T-cell (primary cell): ENCODE measurements at regions not wholly inside any gene's neighbourhood (a gene's known extent, or its start where the extent isn't known, plus 50 kb on each side); places are given as distances from the start of the nearest gene placed in this dataset.

Experiments
- ATAC-seq, 4 experiments: fragments of 200-7000 bp in 3 of 4; fragments of 150-1000 bp in 1 of 4; cut with Tn5 transposase; replicated peaks in 1 of 4; 1 replicate in 3 of 4; 2 replicates in 1 of 4; pipeline ENCODE4 v1.10.0; 2021; ENCODE audit warnings: moderate library complexity in 3 of 4, mild to moderate bottlenecking in 2 of 4, moderate number of reproducible peaks in 1 of 4
- CTCF ChIA-PET, 2 donors: fragments of 300-600 bp; sonication (Branson Sonifier 250); formaldehyde crosslinking; loops; one replicate each; lab custom pipeline; 2022; ENCODE audit warnings: antibody characterized with exemption in 2 of 2; lab: Charles Lee
- POLR2A ChIA-PET, 2 donors: fragments of 300-600 bp; sonication (Branson Sonifier 250); formaldehyde crosslinking; loops; one replicate each; lab custom pipeline; 2022; ENCODE audit warnings: antibody characterized with exemption in 2 of 2; lab: Charles Lee
- DNase-seq, 35 experiments: peaks; one replicate each; pipeline versions ENCODE4 v3.0.0 to v3.0.0-alpha.2; 2013 to 2023
- H3K27ac ChIP-seq: one replicate; pipeline ENCODE4 v1.5.1; 2013; ENCODE audit warnings: low read length
- H3K27me3 ChIP-seq, 2 experiments: replicated peaks in 1 of 2; 1 replicate in 1 of 2; 2 replicates in 1 of 2; pipeline versions ENCODE4 v1.6.1 to v1.7.0; 2013; ENCODE audit warnings: low read length in 1 of 2, mixed read lengths in 1 of 2; ENCODE audit not compliant: control insufficient read depth in 2 of 2, insufficient read depth in 2 of 2; ENCODE audit errors: extremely low read depth in 1 of 2
- H3K36me3 ChIP-seq, 2 donors: 1 replicate in 1 of 2; 2 replicates in 1 of 2; pipeline versions ENCODE4 v1.6.1 to v1.7.0; 2013; ENCODE audit warnings: low read length in 1 of 2; ENCODE audit not compliant: control insufficient read depth in 2 of 2, insufficient read depth in 1 of 2; ENCODE audit errors: extremely low read depth in 1 of 2
- H3K4me1 ChIP-seq, 2 experiments: 1 replicate in 1 of 2; 2 replicates in 1 of 2; pipeline versions ENCODE4 v1.6.1 to v1.7.0; 2013; ENCODE audit warnings: low read length in 2 of 2, mixed read lengths in 1 of 2; ENCODE audit not compliant: insufficient read depth in 2 of 2, control insufficient read depth in 1 of 2; ENCODE audit errors: extremely low read depth in 1 of 2
- H3K4me3 ChIP-seq, 2 donors: 1 replicate in 1 of 2; 2 replicates in 1 of 2; pipeline versions ENCODE4 v1.5.1 to v1.7.0; 2013; ENCODE audit warnings: mild to moderate bottlenecking in 2 of 2, low read length in 1 of 2, moderate library complexity in 1 of 2; ENCODE audit not compliant: control insufficient read depth in 1 of 2; ENCODE audit errors: extremely low read depth in 1 of 2
- H3K9me3 ChIP-seq: 2 replicates; pipeline ENCODE4 v1.7.0; 2013
- H3K27ac Mint-ChIP-seq, 2 donors: one replicate each; pipeline ENCODE4 v1.8.0; 2020 to 2021; ENCODE audit warnings: mild to moderate bottlenecking in 2 of 2, mixed read lengths in 2 of 2
- H3K27me3 Mint-ChIP-seq, 2 donors: one replicate each; pipeline ENCODE4 v1.8.0; 2021 to 2022; ENCODE audit warnings: mixed read lengths in 2 of 2
- H3K36me3 Mint-ChIP-seq: one replicate; pipeline ENCODE4 v1.8.0; 2021; ENCODE audit warnings: mixed read lengths
- H3K4me1 Mint-ChIP-seq, 3 donors: one replicate each; pipeline ENCODE4 v1.8.0; 2020 to 2022; ENCODE audit warnings: mixed read lengths in 3 of 3, mild to moderate bottlenecking in 1 of 3
- H3K4me3 Mint-ChIP-seq, 3 donors: one replicate each; pipeline ENCODE4 v1.8.0; 2020 to 2022; ENCODE audit warnings: mild to moderate bottlenecking in 3 of 3, mixed read lengths in 3 of 3, moderate library complexity in 3 of 3
- H3K9me3 Mint-ChIP-seq, 3 donors: one replicate each; pipeline ENCODE4 v1.8.0; 2020 to 2022; ENCODE audit warnings: mixed read lengths in 3 of 3
- WGBS: methylation state at CpG from one replicate; pipeline ENCODE4 v1.1.5; 2013; ENCODE audit warnings: missing lambda C conversion rate; ENCODE audit not compliant: insufficient coverage; 5-methylcytosine and 5-hydroxymethylcytosine counted together

DNA sequence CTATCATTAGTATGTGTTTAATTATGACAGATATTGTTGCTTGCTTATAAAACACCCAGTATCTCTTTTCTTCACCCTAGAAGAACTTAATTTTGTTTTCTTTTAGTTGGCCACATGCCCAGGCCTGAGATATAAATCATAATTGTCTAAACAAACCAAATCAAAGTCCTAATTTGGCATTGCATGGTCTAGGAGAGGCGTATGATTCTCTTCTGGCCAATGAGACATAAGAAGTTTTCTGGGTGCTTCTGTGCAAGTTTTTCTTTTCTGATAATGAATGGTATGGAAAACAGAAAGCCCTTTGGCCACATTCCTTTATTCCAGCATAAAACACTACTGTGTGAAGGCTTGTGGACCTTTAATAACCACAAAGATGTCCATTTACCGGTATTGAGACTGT, 192.9 kb upstream of the CTSO start:
- Histone ChIP-seq H3K4me3 (no peak overlapping the region), H3K36me3 (no peaks in the 10 kb centered on the region), H3K27me3 (no peaks in the 10 kb centered on the region), H3K4me1 (no peaks in the 10 kb centered on the region), H3K9me3 (no peaks in the 10 kb centered on the region), H3K27ac (no peak overlapping the region)
- Mint-ChIP-seq H3K36me3 (no peaks in the 10 kb centered on the region), H3K4me3 (no peak overlapping the region), H3K4me1 (no peaks in the 10 kb centered on the region), H3K27me3 (no peaks in the 10 kb centered on the region), H3K27ac (no peak overlapping the region), H3K9me3 (no peaks in the 10 kb centered on the region)
- WGBS = no CpG with 5 or more reads among the region's 2 CpGs
- ChIA-PET POLR2A (no interaction called here), CTCF (no interaction called here)
- no peak for DNase-seq
- ATAC-seq = no peak

DNA sequence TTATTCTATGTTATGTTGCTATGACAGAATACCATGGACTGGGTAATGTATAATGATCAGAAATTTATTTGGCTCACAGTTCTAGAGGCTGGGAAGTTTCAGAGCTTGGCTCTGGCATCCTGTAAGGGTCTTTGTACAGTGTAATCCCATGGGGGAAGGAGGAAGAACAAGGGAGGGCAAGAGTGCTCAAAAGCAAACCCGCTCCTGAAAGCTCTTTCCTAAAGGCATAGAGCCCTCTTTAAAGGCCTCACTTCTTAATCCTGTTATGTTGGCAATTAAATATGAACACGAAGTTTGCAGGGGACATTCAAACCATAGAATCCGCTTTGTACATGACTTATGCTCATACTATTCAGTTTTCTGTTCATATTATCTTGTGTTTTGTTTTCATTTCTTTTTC, 191.3 kb upstream of the CTSO start:
- Mint-ChIP-seq H3K4me3 (no peak overlapping the region), H3K27ac (no peak overlapping the region), H3K27me3 (no peaks in the 10 kb centered on the region), H3K36me3 (no peaks in the 10 kb centered on the region), H3K4me1 (no peaks in the 10 kb centered on the region), H3K9me3 (no peaks in the 10 kb centered on the region)
- no peak for DNase-seq
- POLR2A ChIA-PET = no interaction called here
- Histone ChIP-seq H3K36me3 (no peaks in the 10 kb centered on the region), H3K27me3 (no peaks in the 10 kb centered on the region), H3K27ac (no peak overlapping the region), H3K9me3 (no peaks in the 10 kb centered on the region), H3K4me3 (no peak overlapping the region), H3K4me1 (no peaks in the 10 kb centered on the region)
- WGBS = no CpG with 5 or more reads among the region's 3 CpGs
- ATAC-seq = no peak
- CTCF ChIA-PET = no interaction called here

DNA sequence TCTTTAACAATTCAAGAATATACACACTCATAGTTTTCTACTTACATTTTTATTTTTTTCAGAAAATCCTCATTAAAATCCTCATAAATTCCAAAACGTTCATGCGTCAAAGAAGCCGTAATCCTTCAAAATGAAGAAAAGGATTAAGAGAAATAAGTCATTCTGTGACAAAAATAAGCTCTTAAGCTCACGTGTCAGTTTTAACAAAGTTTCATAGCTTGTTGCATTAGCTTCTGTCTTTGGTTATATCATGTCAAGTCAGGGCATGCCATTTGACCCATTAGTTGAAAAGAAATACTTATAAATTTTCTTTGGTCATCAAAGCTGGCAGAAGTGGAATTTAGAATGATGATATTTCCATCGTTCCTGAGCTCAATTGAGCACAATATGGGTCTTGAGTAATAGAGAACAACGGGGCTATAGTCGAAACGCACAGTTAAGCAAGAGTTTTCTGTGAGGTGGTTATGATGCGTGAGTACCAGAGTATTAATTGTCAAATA, 185.2 kb upstream of the CTSO start:
- H3K4me1 ChIP-seq = no peaks in the 10 kb centered on the region
- no peaks in the 10 kb centered on the region for H3K36me3 ChIP-seq
- no peak for DNase-seq
- no peaks in the 10 kb centered on the region for H3K36me3 Mint-ChIP-seq
- no peaks in the 10 kb centered on the region for H3K9me3 ChIP-seq
- CTCF ChIA-PET = no interaction called here
- WGBS = 100% methylated on average over 1 of the region's 9 CpGs
- no peak overlapping the region for H3K27ac Mint-ChIP-seq
- H3K27me3 ChIP-seq = no peaks in the 10 kb centered on the region
- ATAC-seq = no peak
- H3K9me3 Mint-ChIP-seq = peaks cover 0 to 9% (median 0%) of the 10 kb centered on the region in 3 donors
- POLR2A ChIA-PET = no interaction called here
- no peak overlapping the region for H3K4me3 ChIP-seq
- H3K27me3 Mint-ChIP-seq = no peaks in the 10 kb centered on the region
- no peak overlapping the region for H3K27ac ChIP-seq
- H3K4me3 Mint-ChIP-seq = no peak overlapping the region
- H3K4me1 Mint-ChIP-seq = no peaks in the 10 kb centered on the region

DNA sequence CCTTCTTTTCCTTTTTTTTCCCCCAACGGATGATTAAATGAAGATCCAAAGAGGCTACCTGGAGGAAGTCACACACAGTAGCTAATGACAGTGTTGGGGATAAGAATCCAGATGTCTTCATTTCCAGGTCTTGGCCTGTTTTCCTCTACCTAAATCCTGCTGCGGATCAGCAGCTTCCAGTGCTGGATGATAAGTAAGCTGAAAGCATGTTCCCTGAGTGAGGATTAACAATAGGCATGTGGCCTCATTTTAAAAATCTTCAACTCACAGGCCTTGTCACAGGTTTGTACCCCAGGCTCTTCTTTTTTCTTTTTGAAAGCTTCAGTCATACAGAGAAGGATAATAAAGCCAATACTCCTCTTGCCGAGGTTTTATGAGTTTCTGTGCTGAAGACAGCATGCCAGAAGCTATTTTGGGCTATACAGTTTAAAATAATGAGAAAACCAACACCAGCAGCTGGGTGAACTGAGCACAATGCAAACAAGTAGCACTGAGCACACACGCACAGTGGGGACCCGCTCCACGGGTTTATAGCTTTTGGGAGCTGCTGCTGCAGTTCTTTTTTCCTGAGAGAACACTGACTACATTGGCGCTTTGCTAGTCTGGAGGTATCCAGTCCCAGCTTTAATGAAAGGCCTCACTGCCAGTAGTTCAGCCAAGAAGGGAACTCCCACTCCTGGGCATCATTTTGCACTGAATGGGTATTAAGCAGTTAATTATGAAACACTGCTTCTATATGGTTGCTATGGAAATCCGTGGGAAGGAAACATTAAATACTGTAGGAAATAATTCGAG, 184.2 kb upstream of the CTSO start:
- H3K4me1 Mint-ChIP-seq = no peaks in the 10 kb centered on the region
- H3K27me3 Mint-ChIP-seq = no peaks in the 10 kb centered on the region
- no peaks in the 10 kb centered on the region for H3K9me3 ChIP-seq
- no peak overlapping the region for H3K27ac ChIP-seq
- 88% methylated on average over 4 of the region's 9 CpGs for WGBS
- H3K36me3 Mint-ChIP-seq = no peaks in the 10 kb centered on the region
- POLR2A ChIA-PET = no interaction called here
- no peak for ATAC-seq
- no peaks in the 10 kb centered on the region for H3K4me1 ChIP-seq
- H3K27me3 ChIP-seq = no peaks in the 10 kb centered on the region
- H3K4me3 ChIP-seq = no peak overlapping the region
- no peak for DNase-seq
- CTCF ChIA-PET = no interaction called here
- H3K27ac Mint-ChIP-seq = no peak overlapping the region
- H3K36me3 ChIP-seq = no peaks in the 10 kb centered on the region
- peaks cover 0 to 18% (median 0%) of the 10 kb centered on the region in 3 donors for H3K9me3 Mint-ChIP-seq
- H3K4me3 Mint-ChIP-seq = no peak overlapping the region

DNA sequence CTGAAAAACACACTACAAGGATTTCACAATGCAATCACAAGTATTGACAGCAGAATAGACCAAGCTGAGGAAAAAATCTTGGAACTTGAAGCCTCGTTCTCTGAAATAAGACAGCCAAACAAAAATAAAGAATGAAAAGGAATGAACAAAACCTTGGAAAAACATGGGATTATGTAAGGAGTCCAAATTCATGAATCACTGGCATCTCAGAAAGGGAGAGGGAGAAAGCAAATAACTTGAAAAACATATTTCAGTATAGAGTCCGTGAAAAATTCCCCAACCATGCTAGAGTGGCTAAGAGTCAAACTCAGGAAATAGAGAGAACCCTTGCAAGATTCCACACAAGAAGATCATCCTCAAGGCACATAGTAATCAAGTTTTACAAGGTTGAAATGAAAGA, 178.5 kb upstream of the CTSO start:
- no peaks in the 10 kb centered on the region for H3K36me3 ChIP-seq
- peaks cover 0 to 2% of the 10 kb centered on the region in 2 experiments for H3K27me3 ChIP-seq
- ChIA-PET POLR2A (no interaction called here), CTCF (no interaction called here)
- Mint-ChIP-seq H3K27ac (no peak overlapping the region), H3K9me3 (peaks cover 0 to 32% (median 3%) of the 10 kb centered on the region in 3 donors), H3K27me3 (no peaks in the 10 kb centered on the region), H3K4me1 (no peaks in the 10 kb centered on the region), H3K36me3 (no peaks in the 10 kb centered on the region), H3K4me3 (no peak overlapping the region)
- no peaks in the 10 kb centered on the region for H3K4me1 ChIP-seq
- H3K9me3 ChIP-seq = no peaks in the 10 kb centered on the region
- no peak for ATAC-seq
- DNase-seq = no peak
- no peak overlapping the region for H3K27ac ChIP-seq
- no peak overlapping the region for H3K4me3 ChIP-seq
- WGBS = no CpG with 5 or more reads among the region's 2 CpGs

DNA sequence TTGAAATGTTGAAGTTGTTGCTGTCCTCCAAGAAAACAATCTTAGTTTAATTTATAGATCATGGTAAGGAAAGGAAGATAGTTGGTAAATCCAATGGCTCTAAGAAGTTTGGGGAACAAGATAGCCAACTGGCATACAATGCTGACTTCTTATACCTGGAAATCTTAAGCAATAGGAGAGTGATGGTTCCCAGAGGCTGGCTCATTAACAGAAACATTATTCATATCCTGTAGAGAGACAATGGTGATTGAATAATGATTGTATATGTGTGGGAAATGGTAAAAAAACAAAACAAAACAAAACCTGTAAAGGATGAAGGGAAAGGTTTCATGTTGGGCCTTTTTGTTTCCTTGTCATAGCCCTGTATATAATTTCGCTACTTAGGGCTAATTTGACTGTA, 174.9 kb upstream of the CTSO start:
- peaks cover 8 to 21% (median 12%) of the 10 kb centered on the region in 3 donors for H3K9me3 Mint-ChIP-seq
- H3K9me3 ChIP-seq = no peaks in the 10 kb centered on the region
- no CpG with 5 or more reads among the region's 1 CpG for WGBS
- no peaks in the 10 kb centered on the region for H3K36me3 ChIP-seq
- H3K36me3 Mint-ChIP-seq = no peaks in the 10 kb centered on the region
- H3K4me3 ChIP-seq = no peak overlapping the region
- CTCF ChIA-PET = no interaction called here
- POLR2A ChIA-PET = no interaction called here
- H3K27ac Mint-ChIP-seq = no peak overlapping the region
- no peaks in the 10 kb centered on the region for H3K4me1 Mint-ChIP-seq
- no peak overlapping the region for H3K27ac ChIP-seq
- no peak for ATAC-seq
- no peaks in the 10 kb centered on the region for H3K27me3 Mint-ChIP-seq
- H3K27me3 ChIP-seq = peaks cover 0 to 2% of the 10 kb centered on the region in 2 experiments
- DNase-seq = no peak
- no peak overlapping the region for H3K4me3 Mint-ChIP-seq
- no peaks in the 10 kb centered on the region for H3K4me1 ChIP-seq
